Fibroblast of villous mesenchyme (primary cell): ENCODE measurements at regions not wholly inside any gene's neighbourhood (a gene's known extent, or its start where the extent isn't known, plus 50 kb on each side); places are given as distances from the start of the nearest gene placed in this dataset.

Source experiments
- DNase-seq: peaks from one replicate; pipeline ENCODE4 v3.0.0-alpha.2; 2010; ENCODE audit warnings: low read depth
- H3K4me3 ChIP-seq: 2 replicates; pipeline ENCODE4 v1.5.1; 2011; ENCODE audit warnings: low read depth, mild to moderate bottlenecking, low read length
- TF ChIP-seq, protein P1 (sequence below): IDR thresholded peaks from 2 replicates; pipeline ENCODE4 v1.5.1; 2012; ENCODE audit warnings: low read depth, mild to moderate bottlenecking, low read length; ENCODE audit not compliant: insufficient read depth

DNA sequence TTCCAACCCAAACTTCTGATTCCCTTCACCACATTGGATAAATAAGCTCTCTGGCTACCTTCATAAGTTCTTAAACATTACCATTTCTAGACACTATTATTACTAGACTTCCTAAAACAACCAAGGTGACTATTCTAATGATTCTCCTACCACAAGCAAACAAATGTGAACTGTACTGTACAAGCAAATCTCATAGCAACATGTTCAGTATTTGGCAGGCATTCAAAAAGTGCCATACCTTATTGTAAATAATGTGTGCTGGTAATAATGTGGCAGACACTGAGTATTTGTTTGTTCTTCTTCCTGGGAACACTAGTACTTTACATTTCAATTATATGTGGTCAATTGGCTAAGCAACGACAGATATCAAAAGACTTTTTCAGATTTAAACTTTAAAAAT is 986.0 kb upstream of the SPRY2 start:
- DNase-seq: no peak
- no peak overlapping the region for H3K4me3 ChIP-seq
- TF ChIP-seq, protein P1, sequence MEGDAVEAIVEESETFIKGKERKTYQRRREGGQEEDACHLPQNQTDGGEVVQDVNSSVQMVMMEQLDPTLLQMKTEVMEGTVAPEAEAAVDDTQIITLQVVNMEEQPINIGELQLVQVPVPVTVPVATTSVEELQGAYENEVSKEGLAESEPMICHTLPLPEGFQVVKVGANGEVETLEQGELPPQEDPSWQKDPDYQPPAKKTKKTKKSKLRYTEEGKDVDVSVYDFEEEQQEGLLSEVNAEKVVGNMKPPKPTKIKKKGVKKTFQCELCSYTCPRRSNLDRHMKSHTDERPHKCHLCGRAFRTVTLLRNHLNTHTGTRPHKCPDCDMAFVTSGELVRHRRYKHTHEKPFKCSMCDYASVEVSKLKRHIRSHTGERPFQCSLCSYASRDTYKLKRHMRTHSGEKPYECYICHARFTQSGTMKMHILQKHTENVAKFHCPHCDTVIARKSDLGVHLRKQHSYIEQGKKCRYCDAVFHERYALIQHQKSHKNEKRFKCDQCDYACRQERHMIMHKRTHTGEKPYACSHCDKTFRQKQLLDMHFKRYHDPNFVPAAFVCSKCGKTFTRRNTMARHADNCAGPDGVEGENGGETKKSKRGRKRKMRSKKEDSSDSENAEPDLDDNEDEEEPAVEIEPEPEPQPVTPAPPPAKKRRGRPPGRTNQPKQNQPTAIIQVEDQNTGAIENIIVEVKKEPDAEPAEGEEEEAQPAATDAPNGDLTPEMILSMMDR: no peak

DNA sequence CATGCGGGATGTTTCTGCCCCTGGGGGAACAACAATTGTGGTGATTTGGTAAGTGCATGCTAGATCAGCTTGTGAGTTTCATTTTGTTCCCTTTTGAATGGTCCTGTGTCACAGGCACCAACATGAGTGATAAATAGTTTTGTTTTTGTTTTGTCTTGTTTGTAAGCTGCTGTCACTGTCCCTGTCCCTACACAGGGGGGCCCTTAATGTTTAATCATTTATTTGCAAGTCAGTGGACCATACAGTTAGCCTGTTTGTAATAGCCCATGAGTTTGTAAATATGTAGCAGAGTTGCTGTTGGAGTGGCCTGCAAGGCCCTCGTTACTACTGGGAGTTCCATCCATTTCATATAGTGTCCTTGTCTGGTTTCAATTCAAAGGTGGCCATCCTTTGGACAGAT is 979.6 kb upstream of the SPRY2 start:
- no peak for DNase-seq
- TF ChIP-seq, protein P1: no peak
- H3K4me3 ChIP-seq: no peak overlapping the region

DNA sequence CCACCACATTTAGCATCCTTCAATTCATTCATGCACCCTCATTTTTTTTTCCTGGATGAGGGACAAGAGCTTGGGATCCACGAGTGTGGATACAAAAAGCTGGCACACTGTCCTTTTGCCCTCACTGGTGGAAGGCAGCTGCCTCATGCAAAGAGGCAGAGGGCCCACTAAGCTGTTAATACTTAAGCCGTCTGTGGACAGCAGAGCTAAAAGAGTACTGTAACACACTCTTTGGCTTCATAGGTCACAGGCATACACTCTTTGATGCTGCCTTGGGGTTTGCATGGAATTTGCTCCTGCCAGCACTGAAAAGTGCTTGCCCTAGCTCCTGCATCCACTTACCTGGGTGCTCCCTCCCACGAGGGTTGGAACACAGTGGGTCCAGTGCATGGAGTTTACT is 978.4 kb upstream of the SPRY2 start:
- no peak overlapping the region for H3K4me3 ChIP-seq
- DNase-seq: no peak
- TF ChIP-seq, protein P1: no peak

DNA sequence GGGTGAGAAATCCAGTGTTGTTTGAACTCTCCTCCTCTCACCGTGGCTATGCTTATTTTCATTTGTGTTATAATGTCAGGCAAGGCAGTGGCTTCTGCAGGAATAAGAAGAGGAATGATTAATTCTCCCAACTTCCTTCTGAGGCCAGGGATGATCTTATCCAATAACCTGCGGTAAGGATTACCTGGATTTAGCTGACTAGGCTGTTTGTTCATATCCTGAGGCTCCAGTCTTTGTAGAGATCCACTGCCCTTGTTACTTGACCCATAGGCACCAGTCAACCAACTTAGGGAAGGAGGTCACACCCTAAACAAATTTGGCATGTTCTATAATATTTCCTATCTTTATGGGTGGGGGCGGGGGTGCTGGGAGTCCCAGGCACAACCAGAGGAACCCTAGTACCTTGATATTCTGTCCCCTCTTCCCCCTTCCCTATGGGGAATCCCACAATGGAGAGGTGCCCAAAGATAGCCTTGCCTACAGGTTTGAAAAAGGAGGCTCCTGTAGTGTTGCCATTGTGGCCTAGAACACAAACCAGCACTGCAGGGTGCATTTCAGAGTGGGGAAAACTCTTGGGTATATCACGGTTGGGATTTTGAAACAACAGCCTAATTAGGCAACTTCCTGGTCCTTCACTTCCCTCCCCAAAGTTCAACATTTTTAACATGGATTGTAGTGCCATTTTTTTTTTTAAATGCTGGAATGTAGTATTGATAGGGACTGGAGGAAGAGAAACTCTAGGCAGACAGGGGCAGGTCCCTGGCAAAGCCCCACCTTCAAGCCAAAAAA is 977.5 kb upstream of the SPRY2 start:
- TF ChIP-seq, protein P1: no peak
- DNase-seq: no peak
- H3K4me3 ChIP-seq: no peak overlapping the region

DNA sequence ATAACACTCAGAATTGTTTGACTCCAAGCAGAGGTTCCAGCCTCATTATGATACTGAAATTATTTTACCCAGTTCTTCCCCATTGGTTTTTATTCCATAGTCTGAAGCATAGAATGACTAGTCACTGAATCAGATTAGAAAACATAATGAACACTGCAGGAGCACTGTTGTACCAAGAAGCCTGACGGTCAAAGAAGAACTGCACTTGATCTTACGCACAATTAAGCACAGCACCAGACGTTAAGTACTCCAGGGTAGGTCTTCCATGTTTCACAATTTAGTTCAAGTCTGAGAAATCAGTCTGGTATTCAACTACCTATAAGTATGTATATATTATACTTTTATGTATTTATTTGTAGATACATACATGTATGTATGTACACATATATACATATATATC is 973.5 kb upstream of the SPRY2 start:
- DNase-seq: no peak
- H3K4me3 ChIP-seq: no peak overlapping the region
- TF ChIP-seq, protein P1: no peak

DNA sequence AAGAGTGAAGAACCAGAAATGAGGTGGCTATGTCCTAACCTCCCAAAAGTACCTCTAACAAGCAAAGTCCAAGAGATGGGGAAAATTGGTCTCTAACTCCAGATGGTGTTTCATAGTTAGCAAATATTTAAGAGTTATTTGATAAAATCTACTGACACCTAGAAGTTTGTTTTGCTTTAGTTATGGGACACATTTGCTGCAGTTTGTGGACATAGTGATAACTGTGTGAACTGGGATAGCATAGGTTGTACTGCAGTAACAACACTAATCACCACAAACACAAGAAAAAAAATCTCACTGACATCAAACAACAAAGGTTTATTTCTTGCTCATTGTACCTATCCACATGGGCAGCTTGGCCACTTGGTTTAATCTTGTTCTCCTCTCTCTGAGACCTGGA is 965.0 kb upstream of the SPRY2 start:
- H3K4me3 ChIP-seq: no peak overlapping the region
- TF ChIP-seq, protein P1: no peak
- DNase-seq: no peak
